ENCODE measurements at regions not wholly inside any gene's neighbourhood (a gene's known extent, or its start where the extent isn't known, plus 50 kb on each side); places are given as distances from the start of the nearest gene placed in this dataset.

GRCh38 chr15:61640756-61641155, 411.7 kb upstream of the RORA start:
- TF ChIP-seq CTCF (IDR thresholded peaks at IDR 0.05) (no peak), POLR2A (IDR thresholded peaks at IDR 0.05) (no peak), EP300 (IDR thresholded peaks at IDR 0.05) (no peak)

Measured in tibial nerve (tissue), 4 donors.